ENCODE measurements at regions not wholly inside any gene's neighbourhood (a gene's known extent, or its start where the extent isn't known, plus 50 kb on each side); places are given as distances from the start of the nearest gene placed in this dataset.

GRCh38 chr5:33032271-33033070 is 321.4 kb downstream of the NPR3 start:
- Mint-ChIP-seq H3K36me3 (no peaks in the 10 kb centered on the region), H3K9me3 (peaks cover 11% of the 10 kb centered on the region), H3K27me3 (no peaks in the 10 kb centered on the region), H3K4me3 (no peak overlapping the region), H3K4me1 (ENCODE audit: low read depth) (no peaks in the 10 kb centered on the region), H3K27ac (no peak overlapping the region)
- intact Hi-C loops (cut with micrococcal nuclease): no loop called here
- ChIA-PET CTCF (no interaction called here), POLR2A (no interaction called here)
- no peak for DNase-seq

- intact Hi-C loops (cut with micrococcal nuclease): no loop called here
- H3K36me3 Mint-ChIP-seq: no peaks in the 10 kb centered on the region
- no peaks in the 10 kb centered on the region for H3K4me1 Mint-ChIP-seq (ENCODE audit: low read depth)
- H3K9me3 Mint-ChIP-seq: peaks cover 7% of the 10 kb centered on the region
- no peak overlapping the region for H3K4me3 Mint-ChIP-seq
- ChIA-PET POLR2A (no interaction called here), CTCF (no interaction called here)
- H3K27me3 Mint-ChIP-seq: no peaks in the 10 kb centered on the region
- no peak for DNase-seq
- no peak overlapping the region for H3K27ac Mint-ChIP-seq
These were observed 322.4 kb downstream of the NPR3 start for GRCh38 chr5:33033516-33033915.

- Mint-ChIP-seq H3K27me3 (no peaks in the 10 kb centered on the region), H3K4me3 (no peak overlapping the region), H3K9me3 (no peaks in the 10 kb centered on the region), H3K36me3 (no peaks in the 10 kb centered on the region), H3K4me1 (ENCODE audit: low read depth) (no peaks in the 10 kb centered on the region), H3K27ac (no peak overlapping the region)
- CTCF ChIA-PET: no interaction called here
- intact Hi-C loops (cut with micrococcal nuclease): no loop called here
- POLR2A ChIA-PET: no interaction called here
- no peak for DNase-seq
These were observed 323.7 kb downstream of the NPR3 start for GRCh38 chr5:33034777-33035176.

GRCh38 chr5:33035851-33036527 is 324.9 kb downstream of the NPR3 start:
- Mint-ChIP-seq H3K27me3 (no peaks in the 10 kb centered on the region), H3K4me1 (ENCODE audit: low read depth) (no peaks in the 10 kb centered on the region), H3K4me3 (no peak overlapping the region), H3K36me3 (no peaks in the 10 kb centered on the region), H3K9me3 (peaks cover 5% of the 10 kb centered on the region), H3K27ac (no peak overlapping the region)
- CTCF ChIA-PET: no interaction called here
- POLR2A ChIA-PET: no interaction called here
- no peak for DNase-seq
- intact Hi-C loops (cut with micrococcal nuclease): no loop called here

GRCh38 chr5:33037076-33037475 is 326.0 kb downstream of the NPR3 start:
- no peak overlapping the region for H3K4me3 Mint-ChIP-seq
- peaks cover 9% of the 10 kb centered on the region for H3K9me3 Mint-ChIP-seq
- H3K27ac Mint-ChIP-seq: no peak overlapping the region
- H3K4me1 Mint-ChIP-seq (ENCODE audit: low read depth): no peaks in the 10 kb centered on the region
- POLR2A ChIA-PET: no interaction called here
- intact Hi-C loops (cut with micrococcal nuclease): no loop called here
- H3K27me3 Mint-ChIP-seq: no peaks in the 10 kb centered on the region
- DNase-seq: no peak
- H3K36me3 Mint-ChIP-seq: no peaks in the 10 kb centered on the region
- CTCF ChIA-PET: no interaction called here

GRCh38 chr5:33041586-33041985 is 330.5 kb downstream of the NPR3 start:
- DNase-seq: no peak
- intact Hi-C loops (cut with micrococcal nuclease): no loop called here
- H3K4me3 Mint-ChIP-seq: no peak overlapping the region
- H3K36me3 Mint-ChIP-seq: no peaks in the 10 kb centered on the region
- ChIA-PET CTCF (no interaction called here), POLR2A (no interaction called here)
- no peaks in the 10 kb centered on the region for H3K27me3 Mint-ChIP-seq
- H3K27ac Mint-ChIP-seq: no peak overlapping the region
- H3K9me3 Mint-ChIP-seq: peaks cover 9% of the 10 kb centered on the region
- H3K4me1 Mint-ChIP-seq (ENCODE audit: low read depth): no peaks in the 10 kb centered on the region

GRCh38 chr5:33043343-33043997 is 332.3 kb downstream of the NPR3 start:
- ChIA-PET CTCF (no interaction called here), POLR2A (no interaction called here)
- no peak for DNase-seq
- Mint-ChIP-seq H3K4me1 (ENCODE audit: low read depth) (no peaks in the 10 kb centered on the region), H3K4me3 (no peak overlapping the region), H3K36me3 (no peaks in the 10 kb centered on the region), H3K27ac (no peak overlapping the region), H3K27me3 (no peaks in the 10 kb centered on the region), H3K9me3 (peaks cover 9% of the 10 kb centered on the region)
- intact Hi-C loops (cut with micrococcal nuclease): no loop called here

- intact Hi-C loops (cut with micrococcal nuclease): no loop called here
- CTCF ChIA-PET: interaction anchor here (0.6 kb wide), 1 partner anchor 44 kb away, joined by 3 read pairs; no protein-coding TSS in a partner anchor
- H3K4me1 Mint-ChIP-seq (ENCODE audit: low read depth): no peaks in the 10 kb centered on the region
These were observed 335.0 kb downstream of the NPR3 start for GRCh38 chr5:33046091-33046490.

GRCh38 chr5:33048315-33048714 is 337.2 kb downstream of the NPR3 start:
- H3K27ac Mint-ChIP-seq: no peak overlapping the region
- intact Hi-C loops (cut with micrococcal nuclease): no loop called here
- CTCF ChIA-PET: no interaction called here
- DNase-seq: no peak
- POLR2A ChIA-PET: no interaction called here
- no peaks in the 10 kb centered on the region for H3K9me3 Mint-ChIP-seq
- no peaks in the 10 kb centered on the region for H3K36me3 Mint-ChIP-seq
- H3K27me3 Mint-ChIP-seq: no peaks in the 10 kb centered on the region
- H3K4me3 Mint-ChIP-seq: no peak overlapping the region
- H3K4me1 Mint-ChIP-seq (ENCODE audit: low read depth): no peaks in the 10 kb centered on the region

More at GRCh38 chr5:33046091-33046490, 335.0 kb downstream of the NPR3 start:
- POLR2A ChIA-PET: no interaction called here
- Mint-ChIP-seq H3K27me3 (no peaks in the 10 kb centered on the region), H3K9me3 (peaks cover 3% of the 10 kb centered on the region), H3K27ac (no peak overlapping the region), H3K4me3 (no peak overlapping the region), H3K36me3 (no peaks in the 10 kb centered on the region)
- DNase-seq: no peak

GRCh38 chr5:33049298-33049697 is 338.2 kb downstream of the NPR3 start:
- H3K27ac Mint-ChIP-seq: no peak overlapping the region
- peaks cover 8% of the 10 kb centered on the region for H3K9me3 Mint-ChIP-seq
- H3K4me1 Mint-ChIP-seq (ENCODE audit: low read depth): no peaks in the 10 kb centered on the region
- ChIA-PET CTCF (no interaction called here), POLR2A (no interaction called here)
- H3K36me3 Mint-ChIP-seq: no peaks in the 10 kb centered on the region
- intact Hi-C loops (cut with micrococcal nuclease): no loop called here
- no peak overlapping the region for H3K4me3 Mint-ChIP-seq
- no peaks in the 10 kb centered on the region for H3K27me3 Mint-ChIP-seq
- no peak for DNase-seq

GRCh38 chr5:33049842-33050241 is 338.7 kb downstream of the NPR3 start:
- Mint-ChIP-seq H3K36me3 (no peaks in the 10 kb centered on the region), H3K27ac (no peak overlapping the region), H3K4me1 (ENCODE audit: low read depth) (no peaks in the 10 kb centered on the region), H3K9me3 (peaks cover 10% of the 10 kb centered on the region), H3K4me3 (no peak overlapping the region), H3K27me3 (no peaks in the 10 kb centered on the region)
- no peak for DNase-seq
- ChIA-PET CTCF (no interaction called here), POLR2A (no interaction called here)
- intact Hi-C loops (cut with micrococcal nuclease): no loop called here

- ChIA-PET CTCF (no interaction called here), POLR2A (no interaction called here)
- no peak overlapping the region for H3K27ac Mint-ChIP-seq
- H3K4me3 Mint-ChIP-seq: no peak overlapping the region
- no peaks in the 10 kb centered on the region for H3K27me3 Mint-ChIP-seq
- DNase-seq: no peak
- peaks cover 19% of the 10 kb centered on the region for H3K9me3 Mint-ChIP-seq
- H3K36me3 Mint-ChIP-seq: no peaks in the 10 kb centered on the region
- intact Hi-C loops (cut with micrococcal nuclease): no loop called here
- no peaks in the 10 kb centered on the region for H3K4me1 Mint-ChIP-seq (ENCODE audit: low read depth)
These were observed 348.0 kb downstream of the NPR3 start for GRCh38 chr5:33059081-33059480.

- POLR2A ChIA-PET: no interaction called here
- CTCF ChIA-PET: no interaction called here
- no peaks in the 10 kb centered on the region for H3K27me3 Mint-ChIP-seq
- intact Hi-C loops (cut with micrococcal nuclease): no loop called here
- no peak for DNase-seq
- no peaks in the 10 kb centered on the region for H3K4me1 Mint-ChIP-seq (ENCODE audit: low read depth)
- H3K36me3 Mint-ChIP-seq: no peaks in the 10 kb centered on the region
- H3K9me3 Mint-ChIP-seq: no peaks in the 10 kb centered on the region
- no peak overlapping the region for H3K27ac Mint-ChIP-seq
- no peak overlapping the region for H3K4me3 Mint-ChIP-seq
These were observed 354.0 kb downstream of the NPR3 start for GRCh38 chr5:33065131-33065530.

Data from activated CD4-positive, alpha-beta memory T cell treated with anti-CD3 and anti-CD28 coated beads for 36 hours (primary cell).